Fibroblast of skin of back (primary cell): ENCODE measurements at regions not wholly inside any gene's neighbourhood (a gene's known extent, or its start where the extent isn't known, plus 50 kb on each side); places are given as distances from the start of the nearest gene placed in this dataset.
"Not testable (repeated sequence)": the region's sequence is repeated elsewhere in the genome, so short reads cannot be mapped to it uniquely, and the experiment has no call there.

Experiments used
- DNase-seq: peaks from one replicate; pipeline ENCODE4 v3.0.0-alpha.2; 2013

DNA sequence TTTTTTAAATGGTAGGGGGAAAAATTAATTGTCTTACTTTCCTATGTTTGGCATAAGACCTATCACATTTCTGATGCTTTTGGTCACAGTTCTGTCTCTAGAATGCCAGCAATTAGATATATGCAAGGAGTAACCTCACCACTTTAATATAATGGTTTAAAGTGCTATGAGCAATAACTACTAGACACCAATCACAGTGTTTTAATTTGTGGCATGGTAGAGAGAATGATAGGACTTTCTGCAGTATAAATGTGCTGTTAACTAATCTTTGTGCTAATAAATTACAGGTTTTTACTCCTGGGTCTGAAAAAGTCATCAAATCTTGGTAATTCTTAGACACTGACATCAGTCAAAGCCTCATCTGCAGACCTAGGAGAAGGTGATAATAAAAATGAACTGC is 2110.3 kb downstream of the NCAM2 start:
- DNase-seq, result no peak

DNA sequence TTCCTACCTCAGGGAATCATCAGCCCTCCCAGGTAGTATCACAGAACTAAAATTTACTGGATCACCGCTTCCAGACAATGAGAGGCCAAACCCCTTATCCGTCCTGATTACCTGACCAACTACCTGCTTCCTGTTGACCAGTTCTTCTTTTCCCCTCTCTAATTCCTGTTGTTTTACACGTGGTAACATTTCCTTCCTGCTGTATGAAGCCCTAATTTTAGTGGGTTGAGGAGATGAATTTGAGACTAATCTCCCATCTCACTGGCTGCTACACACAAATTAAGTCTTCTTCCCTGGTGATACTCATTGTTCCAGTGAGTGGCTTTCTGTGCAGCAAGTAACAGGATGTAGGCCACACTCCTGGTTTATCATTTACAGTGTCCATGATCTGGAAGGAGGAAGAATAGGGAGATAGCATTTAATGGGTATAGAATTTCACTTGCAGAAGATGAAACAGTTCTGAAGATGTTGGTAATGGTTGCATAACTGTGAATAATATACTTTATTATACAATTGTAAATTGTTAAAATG is 2112.9 kb downstream of the NCAM2 start:
- DNase-seq, result no peak

DNA sequence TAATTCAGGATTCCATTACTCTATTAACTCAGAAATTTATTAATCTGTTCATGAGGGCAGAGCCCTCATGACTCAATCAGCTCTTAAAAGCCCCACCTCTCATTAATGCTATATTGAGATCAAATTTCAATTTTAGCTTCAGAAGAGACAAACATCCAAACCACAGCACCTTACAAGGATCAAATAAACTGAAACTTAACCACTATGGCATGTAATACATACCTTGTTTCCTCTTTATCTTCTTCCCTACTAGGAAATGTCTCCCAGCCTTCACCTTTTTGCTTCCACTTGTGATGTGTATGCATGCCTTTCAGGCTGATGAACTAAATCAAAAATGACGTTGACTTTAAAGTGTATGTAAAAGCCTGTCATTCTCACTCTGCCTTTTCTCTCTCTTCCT is 2121.3 kb downstream of the NCAM2 start:
- no peak for DNase-seq

DNA sequence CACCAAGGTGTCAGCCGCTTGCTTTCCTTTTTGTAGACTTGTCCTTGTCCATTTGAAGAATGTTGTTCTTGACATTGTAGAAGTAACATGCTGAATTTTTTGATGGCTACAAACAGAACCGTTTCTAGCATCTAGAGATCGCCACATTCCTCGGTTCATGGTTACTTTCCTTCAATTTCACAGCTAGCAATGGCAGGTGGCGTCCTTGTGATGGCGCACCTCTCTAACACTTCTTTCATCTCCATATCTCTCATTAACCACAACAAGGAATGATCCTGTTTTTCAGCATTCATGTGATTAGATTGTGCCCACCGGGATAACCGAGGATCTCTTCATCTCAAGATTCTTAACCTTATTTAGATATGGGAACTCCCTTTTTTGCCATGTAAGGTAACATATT is 2129.8 kb downstream of the NCAM2 start:
- DNase-seq, result no peak

DNA sequence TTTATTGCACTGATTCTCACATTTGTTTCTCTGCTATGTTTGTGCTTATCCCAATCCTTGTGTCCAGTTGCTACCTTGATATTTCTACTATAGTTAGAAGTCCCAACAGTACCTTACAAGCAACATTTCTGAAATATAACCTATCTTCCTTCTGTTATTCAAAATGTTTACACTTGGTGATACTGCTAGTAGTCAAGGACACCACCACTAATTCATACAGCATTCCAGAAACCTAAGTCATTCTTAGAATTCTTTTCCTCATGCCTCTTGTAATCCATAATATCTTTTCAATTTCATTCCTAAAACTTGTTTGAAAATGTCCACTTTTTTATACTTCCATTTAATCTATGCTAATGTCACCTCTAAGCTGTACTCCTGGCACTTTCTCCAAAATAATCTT is 2132.1 kb downstream of the NCAM2 start:
- peak; percentile 6 for DNase-seq

DNA sequence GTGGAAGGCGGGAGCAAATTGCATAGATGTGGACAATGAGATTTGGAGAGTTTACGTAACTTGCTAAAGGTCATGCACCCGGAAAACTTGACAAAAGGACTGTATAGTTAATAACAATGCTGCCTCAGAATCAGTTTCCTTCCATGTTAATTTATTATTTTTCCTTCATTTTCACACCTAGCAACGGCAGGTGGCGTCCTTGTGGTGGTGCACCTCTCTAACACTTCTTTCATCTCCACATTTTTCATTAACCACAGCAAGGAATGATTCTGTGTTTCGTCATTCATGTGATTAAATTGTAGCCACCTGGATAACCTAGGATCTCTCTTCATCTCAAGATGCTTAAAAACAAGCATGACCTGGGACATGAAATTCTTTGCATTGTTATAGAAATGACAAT is 2133.0 kb downstream of the NCAM2 start:
- DNase-seq, result no peak

DNA sequence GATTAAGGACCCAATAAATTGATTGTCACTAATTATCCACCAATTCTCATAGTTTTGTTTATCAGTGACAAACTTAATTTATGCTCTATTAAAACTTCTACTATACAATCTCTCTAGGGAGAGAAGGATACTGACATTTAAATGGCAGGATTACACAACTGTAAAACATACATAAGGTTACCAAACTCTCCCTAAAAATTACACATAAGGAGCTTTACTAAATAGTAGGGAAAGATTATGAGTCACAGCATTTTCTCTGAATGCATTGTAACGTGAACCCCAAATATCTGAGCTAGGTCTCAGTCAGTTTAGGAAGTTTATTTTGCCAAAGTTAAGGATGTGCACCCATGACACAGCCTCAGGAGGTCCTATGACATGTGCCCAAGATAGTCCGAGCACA is 2140.6 kb downstream of the NCAM2 start:
- no peak for DNase-seq

DNA sequence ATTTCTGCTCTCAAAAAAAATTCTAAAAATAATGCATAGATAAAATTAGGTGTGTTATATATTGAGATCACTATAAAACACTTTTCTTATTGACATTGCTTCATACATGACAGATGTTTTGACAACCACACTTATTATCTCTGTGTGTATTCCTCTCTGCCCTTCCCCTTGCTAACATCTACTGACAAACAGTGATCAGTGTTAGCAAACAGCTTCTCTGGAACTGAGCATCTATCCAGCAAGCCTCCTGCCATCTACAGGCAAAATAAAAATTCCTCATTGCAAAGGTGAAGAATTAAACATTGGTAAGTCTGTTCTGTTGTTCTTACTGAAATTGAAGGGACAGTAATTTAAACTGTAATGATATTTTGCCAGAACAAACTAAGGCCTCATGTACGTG is 2153.9 kb downstream of the NCAM2 start:
- no peak for DNase-seq

DNA sequence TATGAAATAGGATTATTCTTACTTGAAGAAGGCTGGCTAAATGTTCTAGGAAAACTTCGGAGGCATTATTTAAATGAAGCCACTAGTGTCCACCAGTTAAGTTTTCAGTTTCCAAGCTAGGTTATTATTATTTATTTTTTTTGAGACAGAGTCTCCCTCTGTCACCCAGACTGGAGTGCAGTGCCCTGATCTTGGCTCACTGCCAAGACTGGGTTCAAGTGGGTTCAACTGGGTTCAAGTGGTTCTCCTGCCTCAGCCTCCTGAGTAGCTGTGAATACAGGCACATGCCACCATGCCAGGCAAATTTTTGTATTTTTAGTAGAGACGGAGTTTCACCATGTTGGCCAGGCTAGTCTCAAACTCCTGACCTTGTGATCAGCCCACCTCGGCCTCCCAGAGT is 2155.6 kb downstream of the NCAM2 start:
- not testable (repeated sequence) for DNase-seq

DNA sequence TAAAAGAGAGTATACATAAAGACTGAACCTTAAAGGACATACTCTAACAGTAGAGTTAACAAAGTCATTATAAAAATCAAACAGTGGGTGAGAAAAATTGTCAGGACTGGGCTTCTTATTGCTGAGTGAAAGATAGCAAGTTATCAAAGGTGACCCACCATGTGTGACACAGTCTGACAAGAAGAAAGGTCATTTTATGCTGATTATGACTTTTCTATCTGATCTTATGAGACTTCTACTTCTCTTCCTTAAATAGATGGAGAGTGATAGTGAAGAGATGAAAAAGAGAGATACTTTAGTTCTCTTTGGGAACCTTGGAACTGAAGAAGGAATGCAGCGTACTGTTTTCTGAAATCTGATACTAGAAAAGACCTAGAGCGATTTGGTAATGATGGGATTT is 2157.1 kb downstream of the NCAM2 start:
- no peak for DNase-seq

DNA sequence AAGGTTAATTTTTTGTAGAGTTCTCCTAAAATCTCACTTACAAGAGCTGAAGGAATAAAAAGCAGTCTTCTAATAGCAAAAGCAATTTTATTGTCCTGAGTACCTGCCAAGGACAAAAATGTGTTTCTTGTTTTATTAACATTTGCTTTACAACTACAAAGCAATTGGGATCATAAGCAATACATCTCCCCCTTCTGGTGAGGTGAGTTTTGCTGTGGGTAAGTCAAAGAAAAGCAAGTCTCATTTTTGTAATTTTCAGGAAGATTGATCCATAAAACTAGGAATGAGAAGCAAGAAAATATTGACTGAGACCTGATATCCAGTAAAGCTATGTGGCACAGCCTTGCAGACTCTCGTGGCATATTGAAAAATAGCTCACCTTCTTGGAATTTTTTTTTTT is 2162.7 kb downstream of the NCAM2 start:
- no peak for DNase-seq

DNA sequence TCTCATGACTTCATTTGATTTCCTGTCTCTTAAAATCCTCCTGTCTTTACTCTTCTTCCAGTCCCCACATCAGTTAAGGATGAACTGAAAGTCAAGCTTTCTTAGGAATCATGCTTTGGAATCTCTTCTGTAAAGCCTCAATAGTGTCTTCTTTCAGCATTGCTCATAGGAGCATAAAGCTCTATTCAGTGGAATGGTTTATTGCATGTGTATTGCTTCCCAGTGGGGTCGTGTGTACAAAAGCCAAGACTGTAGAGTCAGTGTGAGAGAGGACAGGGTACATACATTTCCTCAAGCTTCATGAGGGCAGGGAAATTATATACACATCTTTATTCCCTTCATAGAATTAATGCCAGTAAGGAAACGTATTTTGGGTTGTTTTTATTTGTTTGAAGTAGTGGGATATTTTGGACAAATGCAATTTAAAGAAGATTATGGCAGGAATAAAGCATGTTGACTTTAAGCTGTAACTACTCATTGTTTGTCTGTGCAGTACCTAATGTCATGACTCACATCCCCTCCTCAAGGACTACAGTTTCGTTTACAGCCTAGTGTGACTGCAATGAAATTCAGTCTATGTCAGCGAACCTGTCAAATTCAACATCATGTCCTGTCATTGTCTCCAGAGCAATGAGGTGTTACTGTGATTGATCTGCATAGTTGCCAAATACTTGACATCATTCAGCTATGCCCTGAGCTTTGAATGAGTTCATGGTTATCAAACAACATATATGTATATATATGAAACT is 2164.2 kb downstream of the NCAM2 start:
- DNase-seq, result peak; percentile 1
